ENCODE measurements at regions not wholly inside any gene's neighbourhood (a gene's known extent, or its start where the extent isn't known, plus 50 kb on each side); places are given as distances from the start of the nearest gene placed in this dataset.
"Not testable (repeated sequence)": the region's sequence is repeated elsewhere in the genome, so short reads cannot be mapped to it uniquely, and the experiment has no call there.

DNA sequence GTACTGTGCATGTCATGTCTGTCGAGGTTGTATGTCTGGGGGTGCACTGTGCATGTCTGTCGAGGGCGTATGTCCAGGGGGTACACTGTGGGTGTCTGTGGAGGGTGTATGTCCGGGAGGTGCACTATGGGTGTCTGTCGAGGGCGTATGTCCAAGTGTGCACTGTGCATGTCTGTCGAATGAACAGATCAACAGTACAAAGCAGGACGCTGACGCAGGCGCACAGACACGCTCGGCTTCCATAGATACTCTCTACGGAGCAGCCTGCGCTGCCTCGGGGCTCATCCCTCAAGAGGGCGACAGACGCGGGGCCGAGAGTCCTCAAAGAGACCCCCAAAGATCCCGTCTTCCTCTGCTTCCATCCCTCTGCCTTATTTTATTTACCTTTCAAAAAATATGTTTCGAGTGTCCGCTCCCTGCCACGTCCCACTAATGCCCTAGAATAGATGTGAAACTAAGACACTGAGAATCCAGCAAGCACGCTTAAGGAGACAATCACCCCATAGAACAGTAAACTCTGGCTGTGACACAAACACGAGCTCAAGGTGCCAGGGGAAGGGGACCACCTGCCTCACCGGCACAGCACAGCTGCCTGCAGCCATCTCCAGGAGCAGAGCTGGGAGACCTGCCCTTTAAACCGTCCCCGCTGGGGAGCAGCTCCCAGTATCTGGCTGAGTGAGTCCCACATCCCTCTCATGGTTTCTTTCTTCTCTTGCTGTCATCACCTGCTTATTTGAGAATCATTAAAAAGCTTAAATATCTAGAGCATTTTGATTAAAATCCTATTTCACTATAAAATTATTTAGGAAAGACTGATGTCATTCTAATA lies 250.5 kb upstream of the MYT1L start:
- Mint-ChIP-seq H3K4me3 (ENCODE audit: low read depth) (no peak overlapping the region), H3K4me1 (ENCODE audit: low read depth) (no peaks in the 10 kb centered on the region), H3K27ac (no peak overlapping the region), H3K27me3 (peaks cover 12% of the 10 kb centered on the region), H3K36me3 (ENCODE audit: insufficient read depth) (no peaks in the 10 kb centered on the region), H3K9me3 (ENCODE audit: low read depth) (no peaks in the 10 kb centered on the region)
- no peak for DNase-seq (ENCODE audit: low spot score, unreplicated experiment)
- TF ChIP-seq, protein P1, sequence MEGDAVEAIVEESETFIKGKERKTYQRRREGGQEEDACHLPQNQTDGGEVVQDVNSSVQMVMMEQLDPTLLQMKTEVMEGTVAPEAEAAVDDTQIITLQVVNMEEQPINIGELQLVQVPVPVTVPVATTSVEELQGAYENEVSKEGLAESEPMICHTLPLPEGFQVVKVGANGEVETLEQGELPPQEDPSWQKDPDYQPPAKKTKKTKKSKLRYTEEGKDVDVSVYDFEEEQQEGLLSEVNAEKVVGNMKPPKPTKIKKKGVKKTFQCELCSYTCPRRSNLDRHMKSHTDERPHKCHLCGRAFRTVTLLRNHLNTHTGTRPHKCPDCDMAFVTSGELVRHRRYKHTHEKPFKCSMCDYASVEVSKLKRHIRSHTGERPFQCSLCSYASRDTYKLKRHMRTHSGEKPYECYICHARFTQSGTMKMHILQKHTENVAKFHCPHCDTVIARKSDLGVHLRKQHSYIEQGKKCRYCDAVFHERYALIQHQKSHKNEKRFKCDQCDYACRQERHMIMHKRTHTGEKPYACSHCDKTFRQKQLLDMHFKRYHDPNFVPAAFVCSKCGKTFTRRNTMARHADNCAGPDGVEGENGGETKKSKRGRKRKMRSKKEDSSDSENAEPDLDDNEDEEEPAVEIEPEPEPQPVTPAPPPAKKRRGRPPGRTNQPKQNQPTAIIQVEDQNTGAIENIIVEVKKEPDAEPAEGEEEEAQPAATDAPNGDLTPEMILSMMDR (IDR thresholded peaks at IDR 0.05; ENCODE audit: unreplicated experiment), result no peak

DNA sequence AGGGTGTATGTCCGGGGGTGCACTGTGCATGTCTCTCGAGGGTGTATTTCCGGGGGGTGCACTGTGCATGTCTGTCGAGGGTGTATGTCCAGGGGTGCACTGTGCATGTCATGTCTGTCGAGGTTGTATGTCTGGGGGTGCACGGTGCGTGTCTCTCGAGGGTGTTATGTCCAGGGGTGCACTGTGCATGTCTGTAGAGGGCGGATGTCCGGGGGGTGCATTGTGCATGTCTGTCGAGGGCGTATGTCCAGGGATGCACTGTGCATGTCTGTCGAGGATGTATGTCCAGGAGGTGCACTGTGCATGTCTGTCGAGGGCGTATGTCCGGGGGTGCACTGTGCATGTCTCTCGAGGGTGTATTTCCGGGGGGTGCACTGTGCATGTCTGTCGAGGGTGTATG lies 249.8 kb upstream of the MYT1L start:
- H3K4me1 Mint-ChIP-seq (ENCODE audit: low read depth); H3K36me3 Mint-ChIP-seq (ENCODE audit: insufficient read depth); H3K27ac Mint-ChIP-seq; DNase-seq (ENCODE audit: low spot score, unreplicated experiment); H3K9me3 Mint-ChIP-seq (ENCODE audit: low read depth); H3K4me3 Mint-ChIP-seq (ENCODE audit: low read depth): not testable (repeated sequence)
- H3K27me3 Mint-ChIP-seq, result peaks cover 12% of the 10 kb centered on the region

DNA sequence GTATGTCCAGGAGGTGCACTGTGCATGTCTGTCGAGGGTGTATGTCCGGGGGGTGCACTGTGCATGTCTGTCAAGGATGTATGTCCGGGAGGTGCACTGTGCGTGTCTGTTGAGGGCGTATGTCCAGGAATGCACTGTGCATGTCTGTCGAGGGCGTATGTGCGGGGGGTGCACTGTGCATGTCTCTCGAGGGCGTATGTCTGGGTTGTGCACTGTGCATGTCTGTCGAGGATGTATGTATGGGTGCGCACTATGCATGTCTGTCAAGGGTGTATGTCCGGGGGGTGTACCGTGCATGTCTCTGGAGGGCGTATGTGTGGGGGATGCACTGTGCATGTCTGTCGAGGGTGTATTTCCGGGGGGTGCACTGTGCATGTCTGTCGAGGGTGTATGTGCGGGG lies 249.3 kb upstream of the MYT1L start:
- H3K27ac Mint-ChIP-seq, result no peak overlapping the region

DNA sequence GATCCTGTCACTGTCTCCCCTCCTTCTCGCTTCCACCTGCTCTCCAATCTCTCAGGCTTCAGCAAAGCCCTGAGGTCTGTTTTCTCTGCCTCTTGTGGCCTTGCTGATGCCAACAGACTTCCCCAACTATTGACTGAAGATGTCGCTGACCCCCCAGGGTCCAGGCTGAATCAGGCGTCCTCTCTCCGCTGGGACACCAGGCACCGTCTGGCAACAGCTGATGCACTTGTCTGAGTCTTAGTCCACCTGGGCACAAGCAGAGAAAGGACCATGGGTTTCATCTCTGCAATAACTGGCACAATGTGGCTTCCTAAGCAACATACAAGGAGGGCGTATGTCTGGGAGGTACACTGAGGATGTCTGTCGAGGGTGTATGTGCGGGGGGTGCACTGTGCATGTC lies 248.7 kb upstream of the MYT1L start:
- no peaks in the 10 kb centered on the region for H3K36me3 Mint-ChIP-seq (ENCODE audit: insufficient read depth)
- no peaks in the 10 kb centered on the region for H3K9me3 Mint-ChIP-seq (ENCODE audit: low read depth)
- no peak overlapping the region for H3K4me3 Mint-ChIP-seq (ENCODE audit: low read depth)
- TF ChIP-seq, protein P1 (IDR thresholded peaks at IDR 0.05; ENCODE audit: unreplicated experiment), result no peak
- no peak for DNase-seq (ENCODE audit: low spot score, unreplicated experiment)
- peak overlapping the region; percentile 5 for H3K27ac Mint-ChIP-seq
- H3K27me3 Mint-ChIP-seq, result peaks cover 12% of the 10 kb centered on the region
- H3K4me1 Mint-ChIP-seq (ENCODE audit: low read depth), result peaks cover 4% of the 10 kb centered on the region

More for the DNA sequence above, 249.3 kb upstream of the MYT1L start:
- peaks cover 12% of the 10 kb centered on the region for H3K27me3 Mint-ChIP-seq
- no peaks in the 10 kb centered on the region for H3K36me3 Mint-ChIP-seq (ENCODE audit: insufficient read depth)
- TF ChIP-seq, protein P1 (IDR thresholded peaks at IDR 0.05; ENCODE audit: unreplicated experiment), result no peak
- DNase-seq (ENCODE audit: low spot score, unreplicated experiment), result no peak
- H3K4me1 Mint-ChIP-seq (ENCODE audit: low read depth), result peaks cover 4% of the 10 kb centered on the region
- no peak overlapping the region for H3K4me3 Mint-ChIP-seq (ENCODE audit: low read depth)
- H3K9me3 Mint-ChIP-seq (ENCODE audit: low read depth), result no peaks in the 10 kb centered on the region

DNA sequence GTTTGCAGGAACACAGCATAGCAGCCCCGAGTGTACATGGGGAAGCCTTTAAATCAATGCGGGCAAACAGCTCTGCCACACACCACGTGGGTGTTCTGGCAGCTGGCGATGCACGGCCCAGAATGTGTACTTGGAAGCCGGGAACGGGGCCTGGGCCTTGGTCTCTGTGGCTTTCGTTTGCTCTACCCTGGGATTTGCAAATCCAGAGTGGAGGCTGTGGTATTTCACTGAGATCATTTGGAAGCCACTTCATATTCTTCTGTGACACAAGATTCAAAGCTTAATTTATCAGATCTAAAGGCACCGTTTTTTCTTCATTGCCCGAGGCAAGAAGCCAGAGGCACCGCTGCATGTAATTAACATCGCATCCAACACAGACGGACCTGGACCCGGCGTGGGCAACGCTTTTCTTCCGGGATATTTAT lies 246.3 kb upstream of the MYT1L start:
- no peaks in the 10 kb centered on the region for H3K36me3 Mint-ChIP-seq (ENCODE audit: insufficient read depth)
- H3K27me3 Mint-ChIP-seq, result peaks cover 5% of the 10 kb centered on the region
- no peak overlapping the region for H3K4me3 Mint-ChIP-seq (ENCODE audit: low read depth)
- DNase-seq (ENCODE audit: low spot score, unreplicated experiment), result no peak
- no peaks in the 10 kb centered on the region for H3K9me3 Mint-ChIP-seq (ENCODE audit: low read depth)
- TF ChIP-seq, protein P1 (IDR thresholded peaks at IDR 0.05; ENCODE audit: unreplicated experiment), result no peak
- H3K27ac Mint-ChIP-seq, result no peak overlapping the region
- H3K4me1 Mint-ChIP-seq (ENCODE audit: low read depth), result peaks cover 4% of the 10 kb centered on the region

DNA sequence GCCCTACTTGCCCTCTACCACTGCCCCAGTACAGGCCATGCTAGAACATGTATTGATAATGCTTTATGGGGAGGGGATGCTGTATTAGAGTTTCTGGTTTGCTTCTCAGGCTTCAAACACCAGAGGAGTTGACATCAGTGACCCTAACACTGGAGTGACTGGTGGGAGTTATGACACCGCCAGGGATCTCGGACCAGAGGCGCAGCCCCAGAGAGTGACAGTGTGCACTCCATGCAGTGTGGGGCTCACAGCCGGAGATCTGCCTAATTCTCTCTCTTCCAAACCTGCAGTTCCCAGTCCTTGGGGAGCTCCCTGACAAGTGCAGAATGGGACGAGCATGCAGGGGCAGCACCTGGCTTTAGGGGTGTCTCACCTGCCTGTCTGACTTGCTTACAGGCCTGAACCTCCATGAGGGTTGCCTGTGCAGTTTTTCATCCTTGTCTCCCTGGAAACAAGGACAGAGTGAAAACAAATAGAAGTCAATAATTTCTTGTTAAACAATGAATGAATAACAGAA lies 244.9 kb upstream of the MYT1L start:
- H3K36me3 Mint-ChIP-seq (ENCODE audit: insufficient read depth), result no peaks in the 10 kb centered on the region
- H3K27me3 Mint-ChIP-seq, result peaks cover 2% of the 10 kb centered on the region
- no peaks in the 10 kb centered on the region for H3K9me3 Mint-ChIP-seq (ENCODE audit: low read depth)
- peaks cover 4% of the 10 kb centered on the region for H3K4me1 Mint-ChIP-seq (ENCODE audit: low read depth)
- DNase-seq (ENCODE audit: low spot score, unreplicated experiment), result no peak
- TF ChIP-seq, protein P1 (IDR thresholded peaks at IDR 0.05; ENCODE audit: unreplicated experiment), result no peak
- H3K4me3 Mint-ChIP-seq (ENCODE audit: low read depth), result no peak overlapping the region
- no peak overlapping the region for H3K27ac Mint-ChIP-seq

Data from progenitor cell of endocrine pancreas (in vitro differentiated cells).